ENCODE measurements at regions not wholly inside any gene's neighbourhood (a gene's known extent, or its start where the extent isn't known, plus 50 kb on each side); places are given as distances from the start of the nearest gene placed in this dataset.

- no peaks in the 10 kb centered on the region for H3K27me3 Mint-ChIP-seq (ENCODE audit: low read depth in 3 of 3)
- no peak overlapping the region for H3K27ac ChIP-seq (ENCODE audit: low read depth in 1 of 2, low read length in 2 of 2)
- no peak overlapping the region for H3K4me3 Mint-ChIP-seq
- no peak overlapping the region for H2AFZ ChIP-seq (ENCODE audit: insufficient read depth, low read depth, low read length, poor library complexity, severe bottlenecking)
- H3K4me1 Mint-ChIP-seq, result peaks cover 21% of the 10 kb centered on the region
- H3K9ac ChIP-seq (ENCODE audit: insufficient read depth, low read length, poor library complexity, severe bottlenecking), result no peak overlapping the region
- no peaks in the 10 kb centered on the region for H3K36me3 Mint-ChIP-seq
- H3K79me2 ChIP-seq (ENCODE audit: insufficient read depth, low read length), result no peaks in the 10 kb centered on the region
- H4K20me1 ChIP-seq (ENCODE audit: insufficient read depth, low read length), result no peaks in the 10 kb centered on the region
- H3K27ac Mint-ChIP-seq, result no peak overlapping the region
- H3K4me1 ChIP-seq (ENCODE audit: control insufficient read depth in 1 of 2, insufficient read depth in 2 of 2, low read length in 2 of 2), result peaks cover 15 to 16% of the 10 kb centered on the region in 2 donors
- peaks cover 0 to 2% (median 0%) of the 10 kb centered on the region in 7 donors for H3K9me3 Mint-ChIP-seq
- DNase-seq, result no peak
- no peak overlapping the region for H3K4me2 ChIP-seq (replicated peaks; ENCODE audit: extremely low read depth, low read length, poor library complexity, severe bottlenecking)
- H3K27me3 ChIP-seq (ENCODE audit: control insufficient read depth in 2 of 2, insufficient read depth in 2 of 2, low read length in 2 of 2), result no peaks in the 10 kb centered on the region
- H3K9me3 ChIP-seq (replicated peaks in 1 of 2; ENCODE audit: control insufficient read depth in 1 of 2, insufficient read depth in 1 of 2, low read length in 2 of 2), result no peaks in the 10 kb centered on the region
- 90% methylated on average over 3 of the region's 6 CpGs for WGBS (ENCODE audit: insufficient coverage)
- no peaks in the 10 kb centered on the region for H3K36me3 ChIP-seq (replicated peaks in 1 of 2; ENCODE audit: control insufficient read depth in 1 of 2, insufficient read depth in 2 of 2, low read length in 2 of 2)
- TF ChIP-seq CTCF (IDR thresholded peaks at IDR 0.05), result no peak
- no peak overlapping the region for H3K4me3 ChIP-seq (replicated peaks in 1 of 3; ENCODE audit: low read depth in 2 of 3, low read length in 3 of 3)
- intact Hi-C loops (cut with micrococcal nuclease), result loop anchor here (5.0 to 10.0 kb wide), 4 partner anchors 105 to 1563 kb away; partner anchors contain the start of gene ID2 (in 1 of the 2)
Observed at GRCh38 chr2:7201851-7202250, 284.6 kb downstream of the RNF144A start.

- DNase-seq, result peak; percentile 43 to 69 (median 58)
- Histone ChIP-seq H2AFZ (ENCODE audit: insufficient read depth, low read depth, low read length, poor library complexity, severe bottlenecking) (no peak overlapping the region), H3K9ac (ENCODE audit: insufficient read depth, low read length, poor library complexity, severe bottlenecking) (no peak overlapping the region), H3K9me3 (replicated peaks in 1 of 2; ENCODE audit: control insufficient read depth in 1 of 2, insufficient read depth in 1 of 2, low read length in 2 of 2) (no peaks in the 10 kb centered on the region), H3K36me3 (replicated peaks in 1 of 2; ENCODE audit: control insufficient read depth in 1 of 2, insufficient read depth in 2 of 2, low read length in 2 of 2) (no peaks in the 10 kb centered on the region), H3K27me3 (ENCODE audit: control insufficient read depth in 2 of 2, insufficient read depth in 2 of 2, low read length in 2 of 2) (no peaks in the 10 kb centered on the region), H3K4me3 (replicated peaks in 1 of 3; ENCODE audit: low read depth in 2 of 3, low read length in 3 of 3) (no peak overlapping the region), H3K79me2 (ENCODE audit: insufficient read depth, low read length) (no peaks in the 10 kb centered on the region), H3K4me2 (replicated peaks; ENCODE audit: extremely low read depth, low read length, poor library complexity, severe bottlenecking) (no peak overlapping the region), H4K20me1 (ENCODE audit: insufficient read depth, low read length) (no peaks in the 10 kb centered on the region), H3K4me1 (ENCODE audit: control insufficient read depth in 1 of 2, insufficient read depth in 2 of 2, low read length in 2 of 2) (peaks cover 15 to 16% of the 10 kb centered on the region in 2 donors), H3K27ac (ENCODE audit: low read depth in 1 of 2, low read length in 2 of 2) (no peak overlapping the region)
- TF ChIP-seq CTCF (IDR thresholded peaks at IDR 0.05), result peak; percentile 96
- WGBS (ENCODE audit: insufficient coverage), result no CpG with 5 or more reads among the region's 4 CpGs
- Mint-ChIP-seq H3K9me3 (peaks cover 0 to 2% (median 0%) of the 10 kb centered on the region in 7 donors), H3K4me3 (no peak overlapping the region), H3K27me3 (ENCODE audit: low read depth in 3 of 3) (no peaks in the 10 kb centered on the region), H3K36me3 (no peaks in the 10 kb centered on the region), H3K27ac (no peak overlapping the region), H3K4me1 (peaks cover 17% of the 10 kb centered on the region)
- intact Hi-C loops (cut with micrococcal nuclease), result loop anchor here (5.0 to 10.0 kb wide), 4 partner anchors 106 to 1562 kb away; partner anchors contain the start of gene ID2 (in 1 of the 2)
Observed at GRCh38 chr2:7203056-7203467, 285.9 kb downstream of the RNF144A start.

Data from CD14-positive monocyte (primary cell).